GM12864 (cell line): ENCODE measurements at regions not wholly inside any gene's neighbourhood (a gene's known extent, or its start where the extent isn't known, plus 50 kb on each side); places are given as distances from the start of the nearest gene placed in this dataset.

ENCODE experiments used
- DNase-seq: peaks from one replicate; pipeline ENCODE4 v3.0.0-alpha.2; 2011; ENCODE audit warnings: low read depth
- H3K4me3 ChIP-seq: 2 replicates; pipeline ENCODE4 v1.5.1; 2011; ENCODE audit warnings: mild to moderate bottlenecking, low read depth, low read length, control low read depth
- TF ChIP-seq, protein P1 (sequence below): IDR thresholded peaks from 2 replicates; pipeline ENCODE4 v1.5.1; 2011; ENCODE audit warnings: low read depth, mild to moderate bottlenecking, moderate library complexity, low read length, control low read depth, inconsistent platforms; ENCODE audit errors: missing control alignments

DNA sequence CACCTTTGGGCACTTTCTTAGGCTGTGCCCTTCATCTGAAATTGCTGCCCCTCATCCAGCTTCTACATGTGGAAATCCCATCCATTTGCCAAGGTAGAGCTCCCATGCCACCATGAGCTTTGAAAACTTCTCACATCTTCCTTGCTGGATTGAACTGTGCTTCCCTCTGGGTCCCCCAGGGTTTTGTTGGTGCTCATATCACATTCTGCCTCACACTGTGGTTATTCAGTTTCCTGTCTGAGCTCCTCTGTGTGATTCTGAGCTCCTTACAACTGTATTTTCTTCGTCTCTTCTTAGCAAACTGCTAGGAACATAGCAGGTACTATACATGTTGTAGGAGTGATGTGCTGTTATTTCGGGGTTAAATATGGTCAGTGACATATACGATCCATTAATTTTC is 74.9 kb upstream of the KL start:
- TF ChIP-seq, protein P1, sequence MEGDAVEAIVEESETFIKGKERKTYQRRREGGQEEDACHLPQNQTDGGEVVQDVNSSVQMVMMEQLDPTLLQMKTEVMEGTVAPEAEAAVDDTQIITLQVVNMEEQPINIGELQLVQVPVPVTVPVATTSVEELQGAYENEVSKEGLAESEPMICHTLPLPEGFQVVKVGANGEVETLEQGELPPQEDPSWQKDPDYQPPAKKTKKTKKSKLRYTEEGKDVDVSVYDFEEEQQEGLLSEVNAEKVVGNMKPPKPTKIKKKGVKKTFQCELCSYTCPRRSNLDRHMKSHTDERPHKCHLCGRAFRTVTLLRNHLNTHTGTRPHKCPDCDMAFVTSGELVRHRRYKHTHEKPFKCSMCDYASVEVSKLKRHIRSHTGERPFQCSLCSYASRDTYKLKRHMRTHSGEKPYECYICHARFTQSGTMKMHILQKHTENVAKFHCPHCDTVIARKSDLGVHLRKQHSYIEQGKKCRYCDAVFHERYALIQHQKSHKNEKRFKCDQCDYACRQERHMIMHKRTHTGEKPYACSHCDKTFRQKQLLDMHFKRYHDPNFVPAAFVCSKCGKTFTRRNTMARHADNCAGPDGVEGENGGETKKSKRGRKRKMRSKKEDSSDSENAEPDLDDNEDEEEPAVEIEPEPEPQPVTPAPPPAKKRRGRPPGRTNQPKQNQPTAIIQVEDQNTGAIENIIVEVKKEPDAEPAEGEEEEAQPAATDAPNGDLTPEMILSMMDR, result no peak
- no peak for DNase-seq
- H3K4me3 ChIP-seq, result no peak overlapping the region

DNA sequence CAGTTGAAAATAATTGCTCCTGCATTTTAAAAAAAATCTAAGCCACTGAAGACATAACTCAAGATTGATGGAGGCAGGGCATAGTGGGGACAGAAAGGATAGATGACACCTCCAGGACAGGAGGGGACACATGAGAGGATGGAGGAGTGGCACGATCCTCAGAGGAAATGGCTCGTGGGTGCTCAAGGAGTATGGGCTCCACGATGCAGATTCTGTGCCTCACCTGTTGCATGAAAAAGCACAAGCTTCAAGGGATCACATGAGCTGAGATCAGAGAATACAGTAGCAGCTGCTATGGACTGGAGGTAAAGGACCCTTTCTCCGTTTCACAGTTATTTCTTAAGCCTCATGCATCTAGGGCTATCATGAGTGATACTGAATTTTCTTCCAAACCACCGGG is 69.7 kb upstream of the KL start:
- DNase-seq, result no peak
- TF ChIP-seq, protein P1, result no peak
- no peak overlapping the region for H3K4me3 ChIP-seq

DNA sequence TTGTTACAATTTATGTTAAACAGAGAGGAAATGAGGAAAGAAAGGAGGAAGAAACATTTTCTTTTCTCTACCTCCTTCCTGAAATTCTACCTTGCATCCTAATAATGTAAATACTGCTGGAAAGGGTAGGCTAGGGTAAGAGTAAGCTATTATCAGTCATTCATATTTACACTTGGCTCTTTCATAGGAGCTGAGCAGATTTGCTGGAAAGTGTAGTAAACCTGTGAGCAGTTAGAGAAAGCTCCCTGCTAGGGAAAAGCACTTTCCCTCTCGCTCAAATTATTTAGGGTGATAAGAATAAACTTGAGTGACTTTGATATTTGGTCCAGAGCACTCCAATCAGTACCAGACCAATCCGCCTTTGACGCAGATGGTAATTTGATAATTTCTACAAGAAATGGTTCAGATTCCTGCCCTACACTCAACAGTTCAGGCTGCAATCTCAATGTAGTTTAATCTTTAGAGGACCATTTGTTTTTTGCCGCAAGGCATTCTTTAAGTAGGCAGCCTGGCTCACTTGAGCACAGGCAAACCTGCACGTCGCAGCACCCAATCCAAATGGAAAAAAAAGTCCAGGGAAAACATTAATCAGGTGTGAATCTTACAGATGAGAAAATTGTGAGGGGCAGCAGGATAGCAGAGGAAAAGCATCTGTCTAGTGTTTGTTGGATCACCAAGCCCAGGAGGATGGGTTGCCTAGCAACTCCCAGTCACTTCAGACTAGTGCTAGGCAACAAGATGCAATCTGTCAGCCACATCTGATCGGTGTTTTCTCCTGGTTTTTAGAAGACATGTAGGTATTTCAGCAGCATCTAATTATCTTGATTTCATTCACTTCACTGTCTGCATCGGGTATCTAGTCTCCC is 68.6 kb upstream of the KL start:
- TF ChIP-seq, protein P1, result no peak
- no peak for DNase-seq

DNA sequence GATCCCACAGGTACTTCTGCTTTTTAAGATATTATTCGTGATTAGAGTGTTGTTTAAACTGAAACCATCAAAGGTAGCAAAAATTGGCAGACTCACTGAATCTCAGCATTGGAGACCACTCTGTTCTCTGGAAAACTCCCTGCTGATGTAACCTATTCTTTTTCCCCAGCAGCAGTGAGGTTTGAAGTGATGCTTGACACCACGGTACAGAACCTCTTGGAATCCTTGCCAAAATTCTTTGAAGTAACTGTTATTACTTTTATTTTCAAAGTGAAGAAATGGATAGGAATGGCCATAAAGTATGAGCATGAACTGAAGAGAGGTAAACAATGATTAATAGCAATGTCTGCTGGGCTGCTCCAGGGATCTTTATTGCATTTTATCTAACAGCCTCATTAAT is 66.4 kb upstream of the KL start:
- DNase-seq, result no peak
- TF ChIP-seq, protein P1, result no peak
- no peak overlapping the region for H3K4me3 ChIP-seq

More for the DNA sequence above, 68.6 kb upstream of the KL start:
- no peak overlapping the region for H3K4me3 ChIP-seq

DNA sequence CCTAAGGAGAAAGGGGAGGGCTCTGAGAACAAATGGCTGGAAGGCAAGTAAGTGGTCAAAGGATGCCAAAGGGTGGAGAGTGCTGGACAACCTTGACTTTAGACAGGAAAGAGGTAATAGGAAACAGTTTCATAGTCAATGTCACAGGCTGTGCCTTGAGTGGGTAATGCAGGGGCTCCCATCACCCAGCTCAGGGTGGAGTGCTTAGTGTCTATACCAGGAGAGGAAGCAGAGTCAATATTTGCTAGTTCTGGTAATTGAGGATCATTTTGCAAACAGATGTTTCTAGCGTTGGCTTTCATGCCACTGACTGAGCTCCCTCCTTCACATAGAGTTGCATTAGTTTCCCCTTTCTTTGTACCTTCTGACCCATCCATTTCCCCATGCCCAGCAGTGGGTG is 64.6 kb upstream of the KL start:
- no peak for DNase-seq
- no peak overlapping the region for H3K4me3 ChIP-seq
- TF ChIP-seq, protein P1, result no peak

DNA sequence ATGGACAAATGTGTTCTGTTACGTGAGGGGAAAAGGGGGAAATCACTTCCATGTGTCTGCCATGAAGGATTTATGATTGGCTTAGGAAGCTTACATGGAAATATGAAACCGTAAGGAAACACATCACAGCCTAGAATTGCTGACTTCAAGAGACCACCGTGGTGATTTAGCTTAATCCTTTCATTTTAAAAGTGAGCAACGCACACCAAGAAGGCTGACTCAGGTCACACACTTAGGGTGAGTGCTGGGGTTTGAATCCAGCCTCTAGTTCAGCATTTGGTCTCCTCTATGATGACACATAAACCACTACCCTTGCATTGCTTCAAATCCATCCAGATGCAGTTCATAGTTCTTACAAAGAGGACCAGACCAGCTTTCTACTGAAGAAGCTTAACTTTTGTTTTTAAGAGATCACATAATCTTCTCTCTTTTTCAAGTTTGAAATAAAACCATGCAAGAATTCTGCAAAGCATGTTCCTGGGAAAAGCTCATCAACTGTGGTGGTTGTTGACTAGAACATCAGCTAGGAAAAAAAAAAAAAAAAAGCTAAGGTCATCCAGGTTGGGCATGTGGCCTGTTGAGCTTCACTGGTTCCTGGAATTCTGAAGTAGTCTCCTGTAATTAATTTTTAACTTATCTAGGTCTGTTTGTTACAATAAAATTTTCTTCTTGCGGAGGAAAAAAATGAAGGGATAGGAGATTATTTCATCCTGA is 60.2 kb upstream of the KL start:
- no peak for DNase-seq
- TF ChIP-seq, protein P1, result no peak
- no peak overlapping the region for H3K4me3 ChIP-seq
